NCI-H2227 (cell line): ENCODE measurements at regions not wholly inside any gene's neighbourhood (a gene's known extent, or its start where the extent isn't known, plus 50 kb on each side); places are given as distances from the start of the nearest gene placed in this dataset.
A peak's percentile ranks its signal among the peaks of the same experiment; 100 is the strongest.
"Not testable (repeated sequence)": the region's sequence is repeated elsewhere in the genome, so short reads cannot be mapped to it uniquely, and the experiment has no call there.

Experiments used
- DNase-seq: peaks from one replicate; lab custom pipeline; 2025; ENCODE audit not compliant: unreplicated experiment; lab: John Stamatoyannopoulos, UW

DNA sequence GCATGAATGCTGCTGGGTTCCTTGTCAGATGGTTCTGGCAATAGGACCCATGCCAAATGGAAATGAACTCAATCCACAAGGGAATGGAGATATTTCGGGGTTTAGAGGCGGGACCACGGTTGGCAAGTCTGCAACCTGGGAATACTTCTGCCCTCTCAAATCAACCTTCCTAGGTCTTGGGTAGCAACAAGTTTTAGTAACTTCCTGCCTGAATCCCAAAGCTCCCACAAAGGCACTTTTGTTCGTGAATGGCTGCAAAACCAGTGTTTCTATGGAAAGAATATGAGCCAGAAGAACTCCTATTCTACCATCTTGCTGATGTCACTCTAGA, 790.1 kb upstream of the SLC8A1 start:
- DNase-seq: no peak

DNA sequence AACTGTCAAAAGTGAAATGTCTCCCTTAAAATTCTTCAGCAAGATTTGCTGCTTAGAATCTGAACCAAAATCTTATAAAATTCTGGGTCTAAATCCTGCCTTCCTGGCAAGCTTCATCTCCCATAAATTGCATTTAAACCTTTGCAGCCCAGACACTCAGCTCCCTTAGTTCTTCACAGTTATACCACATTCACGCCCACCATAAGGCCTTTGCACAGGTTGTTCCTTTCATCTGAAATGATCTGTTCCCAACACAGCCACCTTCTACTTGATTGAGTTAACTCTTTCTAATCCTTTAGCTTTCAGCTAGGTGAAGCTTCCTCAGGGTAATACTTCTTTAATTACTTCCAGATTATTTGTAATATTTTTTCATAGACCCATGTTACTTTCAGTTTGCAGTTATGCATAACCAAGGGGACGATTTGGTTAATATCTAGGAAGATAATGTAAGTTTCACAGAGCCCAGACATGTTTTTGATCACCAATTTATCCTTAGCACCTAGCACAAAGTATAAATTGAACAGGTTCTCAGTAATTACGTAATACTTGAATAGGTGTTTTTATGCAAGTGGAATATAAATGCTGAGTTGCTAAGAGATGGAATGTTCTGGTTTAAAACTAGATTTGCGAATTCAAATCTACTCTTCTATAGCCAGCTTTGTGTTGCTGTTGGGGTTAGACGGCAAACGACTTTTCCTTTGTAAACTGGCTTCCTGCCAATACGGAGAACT, 779.7 kb upstream of the PKDCC start:
- no peak for DNase-seq

DNA sequence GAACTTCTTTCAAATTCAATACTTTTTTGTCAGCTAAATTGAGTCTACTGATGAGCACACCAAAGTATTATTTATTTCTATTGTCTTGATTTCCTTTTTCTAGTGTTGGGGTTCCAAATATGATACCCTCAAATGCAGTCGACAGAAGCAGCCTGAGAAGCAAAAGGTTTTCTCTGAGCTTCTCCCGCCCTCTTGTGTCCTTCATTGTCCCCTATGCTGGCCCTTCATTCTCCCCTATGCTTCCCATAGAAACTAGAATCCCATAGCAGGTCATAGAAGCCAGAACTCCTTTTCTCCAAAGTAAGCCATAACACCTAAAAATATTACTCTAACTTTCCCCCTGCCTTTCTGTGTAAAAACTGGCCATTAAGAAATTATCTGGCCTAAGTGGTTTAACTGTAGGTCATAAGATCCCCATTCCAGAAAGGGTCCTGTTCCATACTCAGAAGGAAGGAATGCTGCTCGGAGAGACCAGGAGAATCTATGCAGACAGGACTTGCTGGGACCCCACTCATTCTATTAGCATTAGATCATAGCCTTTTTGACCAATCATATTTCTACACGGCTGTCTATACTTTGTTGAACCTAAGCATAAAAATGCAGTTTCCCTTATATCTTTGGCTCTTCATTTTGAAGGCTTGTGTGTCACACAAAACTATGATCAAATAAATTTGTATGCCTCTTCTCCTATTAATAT, 764.6 kb upstream of the PKDCC start:
- DNase-seq: no peak

DNA sequence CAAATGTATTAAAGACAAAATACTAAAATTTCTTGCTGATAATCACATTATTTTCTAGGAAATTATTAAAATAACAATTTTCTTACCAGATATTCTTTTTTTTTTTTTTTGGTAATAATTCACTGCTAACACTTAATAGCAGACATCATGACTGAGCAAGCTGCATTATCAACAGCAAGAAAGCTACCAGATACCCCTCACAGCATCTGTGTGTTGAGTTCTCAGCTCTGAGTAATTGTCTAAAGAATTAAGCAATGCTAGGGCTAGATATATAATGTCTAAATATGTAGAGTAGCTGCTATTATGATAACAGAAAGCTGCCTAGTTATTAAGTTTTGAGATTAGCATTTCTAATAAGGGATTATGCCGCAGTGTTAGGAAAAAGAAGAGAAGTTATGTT, 754.3 kb upstream of the PKDCC start:
- no peak for DNase-seq

DNA sequence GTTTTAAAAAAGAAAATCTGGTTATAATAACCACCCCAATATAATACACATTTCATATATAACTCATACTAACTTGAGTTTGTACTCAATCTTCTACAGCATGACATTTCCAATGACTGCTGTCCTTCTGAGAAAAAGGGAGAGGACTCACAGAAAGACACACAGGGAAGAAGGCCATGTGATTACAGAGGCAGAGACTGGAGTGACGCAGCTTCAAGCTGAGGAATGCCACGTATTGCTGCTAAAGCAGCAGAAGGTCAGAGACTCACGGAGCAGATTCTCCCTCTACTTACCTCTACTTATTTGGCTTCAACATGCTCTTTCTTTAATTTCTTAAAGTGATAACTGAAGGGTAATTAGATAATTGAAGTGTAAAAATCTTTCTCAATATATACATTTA, 753.5 kb upstream of the PKDCC start:
- peak; percentile 13 for DNase-seq

DNA sequence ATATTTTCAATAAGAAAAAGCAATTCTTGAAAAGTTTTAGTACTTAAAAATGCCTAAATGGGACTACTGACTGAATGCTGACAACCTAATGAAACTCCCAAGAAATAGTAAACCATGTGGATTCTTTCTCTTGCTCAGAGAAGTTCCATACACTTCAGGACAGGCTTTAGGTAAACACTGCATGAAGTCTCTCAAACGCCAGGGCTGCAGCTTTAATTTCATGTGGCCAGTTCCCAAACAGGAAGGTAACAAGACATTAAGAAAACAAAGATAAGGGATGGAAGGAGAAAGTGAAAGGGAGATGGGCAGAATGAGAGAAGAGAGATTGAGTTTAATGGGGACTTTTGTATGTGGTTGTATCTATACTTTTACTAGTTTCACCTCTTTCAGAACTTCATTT, 734.7 kb upstream of the PKDCC start:
- no peak for DNase-seq

DNA sequence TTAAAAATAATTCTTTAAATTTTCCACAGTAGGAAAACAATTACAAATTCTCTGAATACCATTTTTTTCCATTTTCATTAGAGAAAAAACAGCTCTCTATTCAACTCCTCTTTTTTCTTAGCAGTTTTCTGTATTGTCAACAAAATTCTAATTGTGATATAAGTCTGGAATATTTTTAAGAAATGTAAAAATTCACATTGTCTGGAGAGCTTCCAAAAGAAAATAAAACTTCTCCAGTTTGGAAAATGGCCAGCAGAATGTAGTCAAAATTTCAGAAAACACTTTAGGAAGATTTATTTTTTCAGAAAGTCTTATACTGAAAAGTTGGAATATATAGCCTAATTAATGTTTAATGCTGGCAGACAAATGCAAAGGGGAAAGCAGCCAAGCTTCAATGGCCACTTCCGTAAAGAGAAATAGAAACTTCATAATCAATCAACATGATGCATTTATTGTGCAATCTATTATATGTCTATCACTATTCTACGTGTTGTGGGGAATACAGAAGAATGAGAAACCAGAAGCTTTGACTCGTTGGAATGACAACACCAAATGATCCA, 733.2 kb upstream of the PKDCC start:
- DNase-seq: no peak

DNA sequence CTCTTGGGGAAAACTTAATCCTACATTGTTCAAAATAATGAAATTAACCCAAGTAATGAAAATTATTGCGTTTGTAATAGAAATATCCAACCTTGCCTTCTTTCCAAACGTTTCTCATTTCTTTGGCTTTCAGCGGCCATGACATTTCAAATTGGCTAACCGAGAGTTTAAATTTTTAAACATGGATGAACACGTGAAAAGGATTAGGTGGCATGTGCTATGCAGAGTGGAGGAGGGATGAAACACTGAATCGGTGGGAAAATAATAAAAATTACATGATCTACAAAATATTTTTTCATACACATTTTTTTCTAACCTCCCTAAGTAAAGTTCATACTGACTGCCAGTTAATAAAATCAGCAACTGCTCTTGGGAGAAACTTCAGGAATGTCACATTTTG, 728.4 kb upstream of the PKDCC start:
- no peak for DNase-seq

DNA sequence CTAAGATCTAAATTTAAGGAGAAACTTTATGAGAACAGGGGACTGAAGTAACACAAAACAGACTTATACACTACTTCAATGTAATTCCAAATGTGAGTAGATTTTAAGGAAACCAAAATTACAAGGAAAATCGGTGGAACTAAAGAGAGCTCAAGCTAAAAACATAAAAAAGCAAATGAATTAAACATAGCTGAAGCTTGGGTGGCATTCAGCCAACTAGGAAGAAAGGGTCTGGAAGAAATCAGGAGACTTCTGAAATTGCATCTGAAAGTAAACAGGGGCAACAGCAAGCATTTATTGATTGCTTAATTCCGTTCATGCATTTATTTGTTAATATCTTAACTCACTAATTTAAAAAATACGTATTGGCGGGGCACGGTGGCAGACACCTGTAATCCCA, 727.3 kb upstream of the PKDCC start:
- no peak for DNase-seq

DNA sequence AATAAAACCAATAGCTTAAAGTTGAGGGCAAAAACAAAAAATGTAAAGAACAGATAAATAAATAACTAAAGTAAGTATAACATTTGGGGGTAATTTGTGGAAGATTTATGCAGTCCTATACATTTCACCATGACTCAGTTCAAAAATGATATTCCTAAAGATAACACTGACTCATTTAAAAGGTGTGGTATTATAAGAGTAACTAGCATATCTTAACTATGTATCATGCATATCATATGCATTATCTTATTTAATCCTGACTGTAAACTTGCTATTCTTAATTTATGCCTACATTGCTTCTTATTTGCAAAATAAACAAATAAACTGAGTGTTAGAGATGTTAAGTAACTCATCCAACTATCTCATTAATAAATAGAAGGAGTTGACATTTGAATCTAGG, 726.5 kb upstream of the PKDCC start:
- DNase-seq: no peak

DNA sequence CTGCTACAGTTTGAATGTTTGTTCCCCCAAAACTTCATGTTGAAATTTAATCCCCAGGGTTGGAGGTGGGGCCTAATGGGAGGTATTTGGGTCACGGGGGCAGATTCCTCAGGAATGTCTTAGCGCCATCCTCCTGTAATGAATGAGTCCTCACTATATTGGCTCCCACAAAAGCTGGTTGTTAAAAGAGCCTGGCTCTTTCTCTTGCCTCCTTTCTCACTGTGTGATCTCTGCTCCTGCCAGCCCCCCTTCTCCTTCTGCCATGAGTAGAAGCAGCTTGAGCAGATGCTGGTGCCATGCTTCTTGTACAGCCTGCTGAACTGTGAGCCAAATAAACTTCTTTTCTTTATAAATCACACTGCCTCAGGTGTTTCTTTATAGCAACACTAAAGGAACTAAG, 721.0 kb upstream of the PKDCC start:
- DNase-seq: no peak

DNA sequence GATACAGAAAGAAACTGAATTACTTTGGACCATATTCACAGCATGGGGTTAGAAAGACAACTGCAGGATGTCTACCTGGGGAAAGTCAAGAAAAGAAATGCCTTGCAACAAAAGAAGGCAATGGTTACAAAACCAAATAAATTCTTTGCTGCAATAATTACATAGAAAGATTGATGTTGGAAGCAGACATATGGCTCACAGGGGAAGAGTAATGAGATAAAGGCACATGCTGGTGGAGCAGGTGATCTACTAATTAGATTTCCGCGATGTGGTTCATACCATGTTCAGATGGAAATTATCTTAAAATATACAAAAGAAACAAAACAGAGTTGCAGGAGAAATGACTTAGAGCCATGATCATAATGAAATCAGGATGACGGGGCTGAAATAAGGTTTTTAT, 718.8 kb upstream of the PKDCC start:
- DNase-seq: no peak

DNA sequence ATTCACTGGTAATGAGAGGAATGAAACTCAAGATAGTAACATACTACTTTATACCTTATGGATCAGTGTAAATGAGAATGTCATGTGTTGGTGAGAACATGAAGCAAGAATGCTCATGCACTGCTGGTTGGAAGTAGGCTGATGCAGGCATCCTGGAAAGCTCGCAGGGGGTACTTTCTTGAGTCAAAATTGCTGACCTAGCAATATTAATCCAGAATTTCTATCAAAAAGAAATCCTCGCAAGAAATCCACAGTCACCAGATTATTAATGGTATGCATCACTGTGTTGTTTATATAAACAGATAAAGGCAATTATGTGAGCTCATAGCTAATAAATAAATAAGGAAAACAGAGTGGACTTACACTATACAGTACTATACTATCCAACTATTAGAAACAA, 713.7 kb upstream of the PKDCC start:
- no peak for DNase-seq

DNA sequence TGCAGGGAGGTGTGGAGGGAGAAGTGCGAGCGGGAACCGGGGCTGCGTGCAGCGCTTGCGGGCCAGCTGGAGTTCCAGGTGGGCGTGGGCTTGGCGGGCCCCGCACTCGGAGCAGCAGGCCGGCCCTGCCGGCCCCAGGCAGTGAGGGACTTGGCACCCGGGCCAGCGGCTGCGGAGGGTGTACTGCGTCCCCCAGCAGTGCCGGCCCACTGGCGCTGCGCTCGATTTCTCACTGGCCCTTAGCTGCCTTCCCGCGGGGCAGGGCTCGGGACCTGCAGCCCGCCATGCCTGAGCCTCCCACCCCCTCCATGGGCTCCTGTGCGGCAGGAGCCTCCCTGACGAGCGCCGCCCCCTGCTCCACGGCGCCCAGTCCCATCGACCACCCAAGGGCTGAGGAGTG, 712.2 kb upstream of the PKDCC start:
- DNase-seq: not testable (repeated sequence)

DNA sequence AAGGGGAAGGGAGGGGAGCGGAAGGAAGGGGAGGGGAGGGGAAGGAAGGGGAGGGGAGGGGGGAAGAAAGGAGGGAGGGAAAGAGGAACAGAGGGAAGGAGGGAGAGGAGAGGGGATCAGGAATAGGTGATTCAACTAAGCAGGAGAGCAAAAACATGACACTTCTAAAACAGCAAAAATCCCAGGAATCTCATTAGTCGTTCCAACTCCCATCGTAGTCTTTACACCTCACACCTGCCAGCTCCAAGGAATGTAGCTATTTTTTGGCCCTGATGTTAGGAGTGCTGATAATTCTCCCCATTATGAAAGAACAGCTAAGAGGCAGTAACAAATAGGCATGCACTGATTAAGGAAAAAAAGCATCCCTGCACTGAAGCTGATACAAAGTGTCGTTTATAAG, 709.9 kb upstream of the PKDCC start:
- no peak for DNase-seq

DNA sequence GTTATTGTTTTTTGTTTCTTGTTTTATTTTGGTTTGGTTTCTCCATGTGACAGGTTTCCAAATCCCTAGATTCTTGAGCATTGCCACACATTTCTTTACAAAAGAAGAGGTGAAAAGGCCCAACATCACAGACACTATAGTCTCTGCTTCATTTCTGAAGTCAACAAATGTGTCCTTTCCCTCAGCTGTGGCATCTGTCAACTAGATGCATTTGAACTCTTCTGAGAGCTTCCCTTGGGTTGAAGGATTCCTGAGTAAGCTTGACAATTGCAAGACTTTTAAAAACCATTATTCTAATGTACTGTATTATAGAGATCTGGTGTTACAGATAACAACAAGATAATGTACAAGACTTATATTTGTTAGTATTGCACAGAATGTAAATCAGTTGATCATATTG, 703.3 kb upstream of the PKDCC start:
- no peak for DNase-seq

DNA sequence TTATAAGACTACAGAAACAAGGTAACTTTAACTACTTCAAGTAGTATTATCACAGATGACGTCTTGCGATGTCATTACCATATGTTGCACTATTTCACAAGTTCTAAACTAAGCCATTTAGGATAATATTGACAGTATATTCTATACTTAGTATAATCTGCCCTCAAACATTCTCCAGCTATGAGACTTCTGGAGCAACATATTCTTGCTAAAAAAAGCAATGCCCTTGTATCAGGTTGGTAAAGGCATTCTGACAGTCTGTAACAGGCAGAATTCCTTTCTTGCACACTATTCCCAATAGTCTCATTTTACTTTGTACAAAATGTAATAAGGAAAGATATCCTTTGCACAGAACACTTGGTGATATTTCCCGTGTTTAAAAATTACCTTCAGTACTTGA, 694.8 kb upstream of the PKDCC start:
- no peak for DNase-seq

DNA sequence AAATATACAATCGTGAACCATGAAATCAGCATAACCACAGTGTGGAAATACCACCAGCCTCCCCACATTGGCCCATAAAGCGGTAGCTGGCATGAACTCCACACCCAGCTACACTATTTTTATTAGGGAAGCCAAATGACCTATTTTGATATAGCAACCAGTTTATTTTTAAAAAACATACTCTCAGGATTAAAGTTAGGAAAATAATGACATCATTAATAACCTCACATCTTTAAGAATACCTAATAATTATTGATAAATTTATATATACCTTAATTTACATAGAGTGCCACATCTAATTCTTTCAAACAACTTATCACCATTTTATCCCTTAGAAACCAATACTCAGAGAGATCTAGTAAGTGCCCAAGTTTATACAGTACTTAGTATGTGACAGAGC, 692.0 kb upstream of the PKDCC start:
- no peak for DNase-seq

DNA sequence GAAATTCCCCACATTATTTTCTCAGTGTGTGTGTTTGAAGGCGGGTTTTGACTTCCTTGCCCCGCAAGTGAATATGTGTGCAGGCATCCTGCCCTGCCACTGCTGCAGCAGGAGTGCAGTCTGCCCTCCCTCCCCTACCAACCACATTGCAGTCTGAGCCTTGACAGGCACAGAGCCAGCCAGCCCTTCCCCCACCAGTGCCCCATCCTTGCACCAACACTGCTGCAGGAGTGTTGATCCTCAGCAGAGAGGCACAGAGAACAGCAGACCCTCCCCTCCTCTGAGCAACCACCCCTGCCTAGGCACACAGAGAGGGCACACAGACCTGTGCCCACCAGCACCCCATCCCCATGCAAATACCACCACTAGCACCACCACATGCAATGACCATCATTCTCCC, 683.0 kb upstream of the PKDCC start:
- DNase-seq: no peak

DNA sequence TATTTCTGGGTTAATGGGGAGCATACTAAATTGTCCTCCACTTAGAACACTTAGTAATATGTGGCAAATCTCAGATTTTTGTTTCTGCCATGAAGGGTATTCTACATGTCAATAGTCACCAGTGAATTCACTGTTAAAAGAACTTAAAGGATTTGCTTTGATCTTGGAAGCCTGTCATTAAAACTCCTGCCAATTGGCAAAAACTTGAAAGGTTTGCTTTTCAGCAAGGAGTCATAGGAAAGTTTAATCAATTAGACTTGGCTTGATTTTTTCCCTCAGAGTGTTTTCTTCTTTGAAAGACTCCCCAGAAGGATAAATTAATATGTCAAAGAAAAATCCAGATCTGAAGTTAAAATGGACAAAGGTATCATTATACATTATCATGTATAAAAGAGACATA, 671.9 kb upstream of the PKDCC start:
- DNase-seq: no peak

DNA sequence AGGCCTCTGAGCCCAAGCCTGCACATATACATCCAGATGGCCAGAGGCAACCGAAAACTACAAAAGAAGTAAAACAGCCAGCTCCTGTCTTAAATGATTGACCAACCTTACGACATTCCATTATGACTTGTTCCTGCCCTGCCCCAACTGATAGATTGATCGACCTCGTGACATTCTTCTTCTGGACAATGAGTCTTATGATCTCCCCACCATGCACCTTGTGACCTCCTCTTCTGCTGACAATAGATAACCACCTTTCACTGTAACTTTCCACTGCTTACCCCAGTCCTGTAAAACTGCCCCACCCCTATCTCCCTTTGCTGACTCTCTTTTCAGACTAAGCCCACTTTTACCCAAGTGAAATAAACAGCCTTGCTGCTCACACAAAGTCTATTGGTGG, 670.0 kb upstream of the PKDCC start:
- no peak for DNase-seq

DNA sequence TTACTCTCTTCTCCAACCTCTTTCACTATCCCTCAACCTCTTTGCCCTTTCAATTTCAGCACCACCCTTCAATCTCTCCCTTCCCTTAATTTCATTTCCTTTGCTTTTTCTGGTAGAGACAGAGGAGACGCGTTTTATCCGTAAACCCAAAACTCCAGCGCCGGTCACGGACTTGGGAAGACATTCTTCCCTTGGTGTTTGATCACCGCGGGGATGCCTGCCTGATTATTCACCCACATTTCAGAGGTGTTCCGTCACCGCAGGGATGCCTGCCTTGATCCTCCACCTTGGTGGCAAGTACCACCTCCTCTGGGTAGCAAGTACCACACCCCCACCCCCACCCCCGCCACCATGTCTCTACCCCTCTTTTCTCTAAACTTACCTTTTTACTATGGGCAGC, 669.4 kb upstream of the PKDCC start:
- DNase-seq: no peak
